ENCODE measurements at regions not wholly inside any gene's neighbourhood (a gene's known extent, or its start where the extent isn't known, plus 50 kb on each side); places are given as distances from the start of the nearest gene placed in this dataset.

- H3K4me3 Mint-ChIP-seq (ENCODE audit: unreplicated experiment) = no peak overlapping the region
- no peaks in the 10 kb centered on the region for H3K9me3 Mint-ChIP-seq (ENCODE audit: low read depth)
- no peak for DNase-seq (ENCODE audit: low spot score)
- H3K27me3 Mint-ChIP-seq (ENCODE audit: low read depth) = peaks cover 16% of the 10 kb centered on the region
- no peaks in the 10 kb centered on the region for H3K36me3 Mint-ChIP-seq (ENCODE audit: low read depth)
- no peak for TF ChIP-seq CTCF (IDR thresholded peaks at IDR 0.05)
- H3K27ac Mint-ChIP-seq (ENCODE audit: unreplicated experiment) = no peak overlapping the region
- no peaks in the 10 kb centered on the region for H3K4me1 Mint-ChIP-seq (ENCODE audit: low read depth)
Observed at GRCh38 chr18:28647961-28648360, 471.0 kb upstream of the CDH2 start.

GRCh38 chr18:28637897-28638296 is 461.0 kb upstream of the CDH2 start:
- TF ChIP-seq CTCF (IDR thresholded peaks at IDR 0.05) = peak; percentile 38
- Mint-ChIP-seq H3K27ac (ENCODE audit: unreplicated experiment) (no peak overlapping the region), H3K9me3 (ENCODE audit: low read depth) (peaks cover 8% of the 10 kb centered on the region), H3K4me3 (ENCODE audit: unreplicated experiment) (no peak overlapping the region), H3K27me3 (ENCODE audit: low read depth) (peaks cover 8% of the 10 kb centered on the region), H3K36me3 (ENCODE audit: low read depth) (no peaks in the 10 kb centered on the region), H3K4me1 (ENCODE audit: low read depth) (no peaks in the 10 kb centered on the region)
- DNase-seq (ENCODE audit: low spot score) = no peak

GRCh38 chr18:28635530-28635929 is 458.6 kb upstream of the CDH2 start:
- Mint-ChIP-seq H3K36me3 (ENCODE audit: low read depth) (no peaks in the 10 kb centered on the region), H3K9me3 (ENCODE audit: low read depth) (peaks cover 8% of the 10 kb centered on the region), H3K27me3 (ENCODE audit: low read depth) (peaks cover 5% of the 10 kb centered on the region), H3K27ac (ENCODE audit: unreplicated experiment) (no peak overlapping the region), H3K4me3 (ENCODE audit: unreplicated experiment) (no peak overlapping the region), H3K4me1 (ENCODE audit: low read depth) (no peaks in the 10 kb centered on the region)
- no peak for DNase-seq (ENCODE audit: low spot score)
- no peak for TF ChIP-seq CTCF (IDR thresholded peaks at IDR 0.05)

GRCh38 chr18:28626756-28627155 is 449.8 kb upstream of the CDH2 start:
- Mint-ChIP-seq H3K27ac (ENCODE audit: unreplicated experiment) (no peak overlapping the region), H3K9me3 (ENCODE audit: low read depth) (no peaks in the 10 kb centered on the region), H3K36me3 (ENCODE audit: low read depth) (no peaks in the 10 kb centered on the region), H3K4me1 (ENCODE audit: low read depth) (no peaks in the 10 kb centered on the region), H3K27me3 (ENCODE audit: low read depth) (peaks cover 3% of the 10 kb centered on the region), H3K4me3 (ENCODE audit: unreplicated experiment) (no peak overlapping the region)
- DNase-seq (ENCODE audit: low spot score) = no peak
- TF ChIP-seq CTCF (IDR thresholded peaks at IDR 0.05) = no peak

GRCh38 chr18:28607991-28608390 is 431.1 kb upstream of the CDH2 start:
- H3K36me3 Mint-ChIP-seq (ENCODE audit: low read depth) = no peaks in the 10 kb centered on the region
- H3K9me3 Mint-ChIP-seq (ENCODE audit: low read depth) = peaks cover 8% of the 10 kb centered on the region
- TF ChIP-seq CTCF (IDR thresholded peaks at IDR 0.05) = no peak
- H3K27ac Mint-ChIP-seq (ENCODE audit: unreplicated experiment) = no peak overlapping the region
- DNase-seq (ENCODE audit: low spot score) = no peak
- H3K4me1 Mint-ChIP-seq (ENCODE audit: low read depth) = peaks cover 7% of the 10 kb centered on the region
- H3K27me3 Mint-ChIP-seq (ENCODE audit: low read depth) = no peaks in the 10 kb centered on the region
- no peak overlapping the region for H3K4me3 Mint-ChIP-seq (ENCODE audit: unreplicated experiment)
